ENCODE measurements at regions not wholly inside any gene's neighbourhood (a gene's known extent, or its start where the extent isn't known, plus 50 kb on each side); places are given as distances from the start of the nearest gene placed in this dataset.

GRCh38 chr14:101435546-101435945 lies 125.7 kb upstream of the DIO3 start (continued):
- TF ChIP-seq CTCF (IDR thresholded peaks at IDR 0.05), result no peak
- no peak for TF ChIP-seq USF1 (IDR thresholded peaks at IDR 0.05; ENCODE audit: borderline replicate concordance, low read depth)
- TF ChIP-seq TCF12 (IDR thresholded peaks at IDR 0.05), result no peak
- no peak for TF ChIP-seq MXI1 (IDR thresholded peaks at IDR 0.05; ENCODE audit: low read depth, low read length)
- no peak for TF ChIP-seq PBX3 (IDR thresholded peaks at IDR 0.05)

GRCh38 chr14:101439023-101439422 lies 122.3 kb upstream of the DIO3 start:
- WGBS (ENCODE audit: low lambda C conversion rate), result 42% methylated on average over 3 of the region's 3 CpGs
- TF ChIP-seq CTCF (IDR thresholded peaks at IDR 0.05) (no peak), RCOR1 (IDR thresholded peaks at IDR 0.05; ENCODE audit: low read length) (no peak), EZH2phosphoT487 (IDR thresholded peaks at IDR 0.05; ENCODE audit: borderline replicate concordance, low read depth) (no peak)

GRCh38 chr14:101440496-101440895 lies 120.8 kb upstream of the DIO3 start:
- CTCF ChIA-PET, result interaction anchor here (0.6 to 1.8 kb wide), 3 partner anchors 55 to 205 kb away, joined by 3 to 5 read pairs (median 3); no protein-coding TSS in a partner anchor
- 37% methylated on average over 6 of the region's 6 CpGs for WGBS (ENCODE audit: low lambda C conversion rate)
- DNase-seq, result no peak

More at GRCh38 chr14:101439023-101439422, 122.3 kb upstream of the DIO3 start:
- H4K20me1 ChIP-seq (ENCODE audit: insufficient read depth), result no peaks in the 10 kb centered on the region
- H3K4me2 ChIP-seq, result no peak overlapping the region
- no peak overlapping the region for H3K27ac ChIP-seq (ENCODE audit: low read depth in 2 of 2, low read length in 1 of 2)
- H3K9me2 ChIP-seq, result no peaks in the 10 kb centered on the region
- H3K79me2 ChIP-seq (ENCODE audit: insufficient read depth), result no peaks in the 10 kb centered on the region
- H3K9me3 ChIP-seq, result no peaks in the 10 kb centered on the region
- no peak overlapping the region for H2AFZ ChIP-seq (ENCODE audit: low read depth)
- DNase-seq, result no peak
- ChIA-PET CTCF (no interaction called here), POLR2A (no interaction called here)
- no peak overlapping the region for H3K9ac ChIP-seq
- H3K27me3 ChIP-seq (ENCODE audit: insufficient read depth), result no peaks in the 10 kb centered on the region
- no peaks in the 10 kb centered on the region for H3K36me3 ChIP-seq (replicated peaks in 1 of 2; ENCODE audit: control insufficient read depth in 1 of 2, insufficient read depth in 2 of 2, low read length in 1 of 2)
- no peak overlapping the region for H3K4me3 ChIP-seq (ENCODE audit: low read depth in 2 of 2, low read length in 1 of 2)
- peaks cover 0 to 15% of the 10 kb centered on the region in 2 experiments; a peak in 2 of 4 replicates for H3K4me1 ChIP-seq (ENCODE audit: control insufficient read depth in 1 of 2, insufficient read depth in 2 of 2, low read depth in 1 of 2, low read length in 1 of 2)
- no peaks in the 10 kb centered on the region for H3F3A ChIP-seq (replicated peaks; ENCODE audit: insufficient read depth)

More at GRCh38 chr14:101440496-101440895, 120.8 kb upstream of the DIO3 start:
- H3F3A ChIP-seq (replicated peaks; ENCODE audit: insufficient read depth), result no peaks in the 10 kb centered on the region
- TF ChIP-seq CHD2 (IDR thresholded peaks at IDR 0.05; ENCODE audit: low read length, partially characterized antibody) (no peak), RAD21 (IDR thresholded peaks at IDR 0.05; ENCODE audit: low read length) (no peak)
- H3K4me2 ChIP-seq, result no peak overlapping the region
- no peaks in the 10 kb centered on the region for H3K79me2 ChIP-seq (ENCODE audit: insufficient read depth)
- H3K9me3 ChIP-seq, result no peaks in the 10 kb centered on the region
- no peak overlapping the region for H3K4me3 ChIP-seq (ENCODE audit: low read depth in 2 of 2, low read length in 1 of 2)
- H3K4me1 ChIP-seq (ENCODE audit: control insufficient read depth in 1 of 2, insufficient read depth in 2 of 2, low read depth in 1 of 2, low read length in 1 of 2), result peaks cover 0 to 15% of the 10 kb centered on the region in 2 experiments; a peak in 2 of 4 replicates
- H3K9me2 ChIP-seq, result no peaks in the 10 kb centered on the region
- H4K20me1 ChIP-seq (ENCODE audit: insufficient read depth), result no peaks in the 10 kb centered on the region
- H3K36me3 ChIP-seq (replicated peaks in 1 of 2; ENCODE audit: control insufficient read depth in 1 of 2, insufficient read depth in 2 of 2, low read length in 1 of 2), result no peaks in the 10 kb centered on the region
- H2AFZ ChIP-seq (ENCODE audit: low read depth), result no peak overlapping the region
- H3K9ac ChIP-seq, result no peak overlapping the region
- POLR2A ChIA-PET, result no interaction called here
- no peaks in the 10 kb centered on the region for H3K27me3 ChIP-seq (ENCODE audit: insufficient read depth)
- no peak overlapping the region for H3K27ac ChIP-seq (ENCODE audit: low read depth in 2 of 2, low read length in 1 of 2)

Data from SK-N-SH (cell line).